ENCODE measurements at regions not wholly inside any gene's neighbourhood (a gene's known extent, or its start where the extent isn't known, plus 50 kb on each side); places are given as distances from the start of the nearest gene placed in this dataset.

- no peak for DNase-seq (ENCODE audit: low read depth)
Measured at GRCh38 chr18:28984731-28985130, 807.8 kb upstream of the CDH2 start.

GRCh38 chr18:28974504-28974903 is 797.6 kb upstream of the CDH2 start:
- no peak for DNase-seq (ENCODE audit: low read depth)

GRCh38 chr18:28973324-28973723 is 796.4 kb upstream of the CDH2 start:
- no peak for DNase-seq (ENCODE audit: low read depth)

- no peak for DNase-seq (ENCODE audit: low read depth)
Measured at GRCh38 chr18:28972333-28972907, 795.5 kb upstream of the CDH2 start.

GRCh38 chr18:28963481-28963880 is 786.6 kb upstream of the CDH2 start:
- no peak for DNase-seq (ENCODE audit: low read depth)

GRCh38 chr18:28961669-28962228 is 784.8 kb upstream of the CDH2 start:
- DNase-seq (ENCODE audit: low read depth) = peak; percentile 31

GRCh38 chr18:28960146-28960545 is 783.2 kb upstream of the CDH2 start:
- peak; percentile 8 for DNase-seq (ENCODE audit: low read depth)

GRCh38 chr18:28952339-28952738 is 775.4 kb upstream of the CDH2 start:
- no peak for DNase-seq (ENCODE audit: low read depth)

- no peak for DNase-seq (ENCODE audit: low read depth)
Measured at GRCh38 chr18:28947900-28948299, 771.0 kb upstream of the CDH2 start.

GRCh38 chr18:28946471-28946870 is 769.5 kb upstream of the CDH2 start:
- DNase-seq (ENCODE audit: low read depth) = no peak

GRCh38 chr18:28922936-28923335 is 746.0 kb upstream of the CDH2 start:
- no peak for DNase-seq (ENCODE audit: low read depth)

GRCh38 chr18:28916456-28916855 is 739.5 kb upstream of the CDH2 start:
- peak; percentile 65 for DNase-seq (ENCODE audit: low read depth)

- peak; percentile 80 for DNase-seq (ENCODE audit: low read depth)
Measured at GRCh38 chr18:28905509-28905908, 728.6 kb upstream of the CDH2 start.

- DNase-seq (ENCODE audit: low read depth) = no peak
Measured at GRCh38 chr18:28904789-28905364, 727.9 kb upstream of the CDH2 start.

GRCh38 chr18:28903306-28903705 is 726.4 kb upstream of the CDH2 start:
- no peak for DNase-seq (ENCODE audit: low read depth)

- DNase-seq (ENCODE audit: low read depth) = no peak
Measured at GRCh38 chr18:28890791-28891190, 713.9 kb upstream of the CDH2 start.

- DNase-seq (ENCODE audit: low read depth) = peak; percentile 59
Measured at GRCh38 chr18:28884304-28884703, 707.4 kb upstream of the CDH2 start.

- DNase-seq (ENCODE audit: low read depth) = no peak
Measured at GRCh38 chr18:28880856-28881255, 703.9 kb upstream of the CDH2 start.

GRCh38 chr18:28875059-28875458 is 698.1 kb upstream of the CDH2 start:
- no peak for DNase-seq (ENCODE audit: low read depth)

- no peak for DNase-seq (ENCODE audit: low read depth)
Measured at GRCh38 chr18:28863396-28863795, 686.5 kb upstream of the CDH2 start.

- DNase-seq (ENCODE audit: low read depth) = no peak
Measured at GRCh38 chr18:28858248-28858647, 681.3 kb upstream of the CDH2 start.

- DNase-seq (ENCODE audit: low read depth) = no peak
Measured at GRCh38 chr18:28855989-28856388, 679.1 kb upstream of the CDH2 start.

GRCh38 chr18:28855524-28855923 is 678.6 kb upstream of the CDH2 start:
- DNase-seq (ENCODE audit: low read depth) = peak; percentile 67

GRCh38 chr18:28854964-28855363 is 678.0 kb upstream of the CDH2 start:
- peak; percentile 52 for DNase-seq (ENCODE audit: low read depth)
